SK-N-SH (cell line): ENCODE measurements at regions not wholly inside any gene's neighbourhood (a gene's known extent, or its start where the extent isn't known, plus 50 kb on each side); places are given as distances from the start of the nearest gene placed in this dataset.
"Not testable (repeated sequence)": the region's sequence is repeated elsewhere in the genome, so short reads cannot be mapped to it uniquely, and the experiment has no call there.

Experiments
- CTCF ChIA-PET: fragments of 300-600, 350-600 bp; formaldehyde crosslinking; extraction: SDS; loops from one replicate; lab custom pipeline; 2021; lab: Yijun Ruan, JAX
- POLR2A ChIA-PET: fragments of 350-600 bp; sonication (Branson Sonifier 250); formaldehyde crosslinking; extraction: SDS; loops from one replicate; lab custom pipeline; 2020; ENCODE audit warnings: antibody characterized with exemption, inconsistent platforms; lab: Yijun Ruan, JAX
- DNase-seq: peaks from one replicate; pipeline ENCODE4 v3.0.0; 2012
- H2AFZ ChIP-seq: fragments of 200-600 bp; sonication (generic); 2 replicates; pipeline ENCODE4 v1.8.1; 2016; ENCODE audit warnings: antibody characterized with exemption, mild to moderate bottlenecking, low read depth
- H3F3A ChIP-seq: fragments of 200-600 bp; sonication (generic); replicated peaks from 2 replicates; pipeline ENCODE3; 2016; ENCODE audit warnings: antibody characterized with exemption, mild to moderate bottlenecking; ENCODE audit not compliant: insufficient read depth
- H3K27ac ChIP-seq, 2 experiments: fragments of 200-500 bp in 1 of 2; fragments of 200-600 bp in 1 of 2; sonication (Bioruptor generic) in 1 of 2; sonication (generic), shearing (Covaris generic) in 1 of 2; 2 replicates each; pipeline versions ENCODE4 v1.5.1 to v1.6.1; 2014 to 2016; ENCODE audit warnings: low read depth in 2 of 2, inconsistent platforms in 1 of 2, low read length in 1 of 2, mild to moderate bottlenecking in 1 of 2, mixed read lengths in 1 of 2
- H3K27me3 ChIP-seq: fragments of 200-600 bp; sonication (generic), shearing (Covaris generic); 2 replicates; pipeline ENCODE4 v1.6.1; 2016; ENCODE audit warnings: mixed run types; ENCODE audit not compliant: insufficient read depth
- H3K36me3 ChIP-seq, 2 experiments: fragments of 200-500 bp in 1 of 2; fragments of 200-600 bp in 1 of 2; sonication (Bioruptor generic) in 1 of 2; sonication (generic) in 1 of 2; replicated peaks in 1 of 2; 2 replicates each; pipeline versions ENCODE3 to v1.5.1; 2014 to 2016; ENCODE audit warnings: low read length in 1 of 2, mild to moderate bottlenecking in 1 of 2; ENCODE audit not compliant: insufficient read depth in 2 of 2, control insufficient read depth in 1 of 2
- H3K4me1 ChIP-seq, 2 experiments: fragments of 200-500 bp in 1 of 2; fragments of 200-600 bp in 1 of 2; sonication (Bioruptor generic) in 1 of 2; sonication (generic), shearing (Covaris generic) in 1 of 2; 2 replicates each; pipeline versions ENCODE4 v1.5.1 to v1.6.1; 2014 to 2016; ENCODE audit warnings: low read depth in 1 of 2, low read length in 1 of 2, mixed run types in 1 of 2; ENCODE audit not compliant: insufficient read depth in 2 of 2, control insufficient read depth in 1 of 2
- H3K4me2 ChIP-seq: fragments of 200-600 bp; sonication (generic), shearing (Covaris generic); 2 replicates; pipeline ENCODE4 v1.6.1; 2017; ENCODE audit warnings: mixed run types
- H3K4me3 ChIP-seq, 2 experiments: fragments of 200-500 bp in 1 of 2; fragments of 200-600 bp in 1 of 2; sonication (Bioruptor generic) in 1 of 2; sonication (generic), shearing (Covaris generic) in 1 of 2; 2 replicates each; pipeline versions ENCODE4 v1.5.1 to v1.8.1; 2014 to 2016; ENCODE audit warnings: low read depth in 2 of 2, inconsistent platforms in 1 of 2, low read length in 1 of 2, mild to moderate bottlenecking in 1 of 2, mixed read lengths in 1 of 2, moderate library complexity in 1 of 2
- H3K79me2 ChIP-seq: fragments of 200-600 bp; sonication (generic); 2 replicates; pipeline ENCODE4 v1.8.1; 2017; ENCODE audit warnings: mild to moderate bottlenecking; ENCODE audit not compliant: insufficient read depth
- H3K9ac ChIP-seq: fragments of 200-600 bp; sonication (generic); 2 replicates; pipeline ENCODE4 v1.6.1; 2017; ENCODE audit warnings: mixed run types
- H3K9me2 ChIP-seq: fragments of 200-600 bp; sonication (generic); 2 replicates; pipeline ENCODE4 v1.6.1; 2017; ENCODE audit warnings: mixed run types
- H3K9me3 ChIP-seq: fragments of 200-600 bp; sonication (generic); 2 replicates; pipeline ENCODE4 v1.6.1; 2017; ENCODE audit warnings: mixed run types, mild to moderate bottlenecking, moderate library complexity
- H4K20me1 ChIP-seq: fragments of 200-600 bp; sonication (generic); 2 replicates; pipeline ENCODE4 v1.6.1; 2017; ENCODE audit warnings: mild to moderate bottlenecking, mixed run types; ENCODE audit not compliant: insufficient read depth
- CHD2 ChIP-seq: fragments of 150-350 bp; IDR thresholded peaks from 2 replicates; pipeline ENCODE4 v1.6.1; 2018; ENCODE audit warnings: low read length; ENCODE audit not compliant: partially characterized antibody
- GABPA ChIP-seq: IDR thresholded peaks from 2 replicates; pipeline ENCODE4 v1.4.0; 2012; ENCODE audit warnings: low read depth, mild to moderate bottlenecking
- JUND ChIP-seq: IDR thresholded peaks from 2 replicates; pipeline ENCODE4 v1.4.0; 2012
- NFIC ChIP-seq: IDR thresholded peaks from 2 replicates; pipeline ENCODE4 v1.4.0; 2012; ENCODE audit warnings: borderline replicate concordance
- NRF1 ChIP-seq: IDR thresholded peaks from 2 replicates; pipeline ENCODE4 v1.6.1; 2012; ENCODE audit warnings: low read depth, mild to moderate bottlenecking, low read length
- RAD21 ChIP-seq: IDR thresholded peaks from 2 replicates; pipeline ENCODE4 v1.6.1; 2012; ENCODE audit warnings: mild to moderate bottlenecking, low read length
- RFX5 ChIP-seq: IDR thresholded peaks from 2 replicates; pipeline ENCODE4 v1.6.1; 2012; ENCODE audit warnings: mild to moderate bottlenecking, improper control_type of control experiment, low read length
- SIN3A ChIP-seq: IDR thresholded peaks from 2 replicates; pipeline ENCODE4 v1.6.1; 2012; ENCODE audit warnings: low read depth, mild to moderate bottlenecking, low read length, moderate library complexity, borderline replicate concordance
- SMC3 ChIP-seq: IDR thresholded peaks from 2 replicates; pipeline ENCODE4 v1.6.1; 2012; ENCODE audit warnings: low read depth, low read length, improper control_type of control experiment
- TEAD4 ChIP-seq: IDR thresholded peaks from 2 replicates; pipeline ENCODE4 v1.4.0; 2012; ENCODE audit warnings: mild to moderate bottlenecking, borderline replicate concordance; ENCODE audit not compliant: insufficient read depth
- WGBS: methylation state at CpG from one replicate; pipeline ENCODE4 v1.1.6; 2017; ENCODE audit warnings: low lambda C conversion rate; 5-methylcytosine and 5-hydroxymethylcytosine counted together
- TF ChIP-seq, protein P1 (sequence below): IDR thresholded peaks from 2 replicates; pipeline ENCODE4; 2012
- TF ChIP-seq, protein P2 (sequence below): IDR thresholded peaks from 2 replicates; pipeline ENCODE4 v1.4.0; 2012; ENCODE audit warnings: low read depth, borderline replicate concordance

DNA sequence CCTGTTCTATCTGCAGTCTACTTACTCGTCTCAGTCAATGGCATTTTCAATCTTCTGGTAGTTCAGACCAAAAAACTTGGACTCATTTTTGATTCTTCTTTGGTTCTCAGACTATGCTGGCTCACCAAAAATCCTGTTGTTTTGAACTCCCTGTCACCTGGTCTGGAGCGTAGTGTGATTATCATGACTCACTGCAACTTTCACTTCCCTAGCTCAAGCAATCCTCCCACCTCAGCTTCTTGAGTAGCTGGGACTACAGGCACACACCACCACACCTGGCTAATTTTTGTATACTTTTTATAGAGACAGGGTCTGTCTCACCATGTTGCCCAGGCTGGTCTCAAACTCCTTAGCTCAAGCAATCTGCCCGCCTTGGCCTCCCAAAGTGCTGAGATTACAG lies 163.3 kb upstream of the CDH7 start:
- H3K4me3 ChIP-seq = no peak overlapping the region
- no peak overlapping the region for H3K27ac ChIP-seq
- CTCF ChIA-PET = no interaction called here
- no peak overlapping the region for H3K9ac ChIP-seq
- no peaks in the 10 kb centered on the region for H3K79me2 ChIP-seq
- no peaks in the 10 kb centered on the region for H3K9me3 ChIP-seq
- no peak for DNase-seq
- TF ChIP-seq RAD21 = no peak
- TF ChIP-seq TEAD4 = no peak
- TF ChIP-seq RFX5 = no peak
- no peak for TF ChIP-seq GABPA
- no peak for TF ChIP-seq CHD2
- TF ChIP-seq SMC3 = no peak
- no peak for TF ChIP-seq JUND
- TF ChIP-seq, protein P1, sequence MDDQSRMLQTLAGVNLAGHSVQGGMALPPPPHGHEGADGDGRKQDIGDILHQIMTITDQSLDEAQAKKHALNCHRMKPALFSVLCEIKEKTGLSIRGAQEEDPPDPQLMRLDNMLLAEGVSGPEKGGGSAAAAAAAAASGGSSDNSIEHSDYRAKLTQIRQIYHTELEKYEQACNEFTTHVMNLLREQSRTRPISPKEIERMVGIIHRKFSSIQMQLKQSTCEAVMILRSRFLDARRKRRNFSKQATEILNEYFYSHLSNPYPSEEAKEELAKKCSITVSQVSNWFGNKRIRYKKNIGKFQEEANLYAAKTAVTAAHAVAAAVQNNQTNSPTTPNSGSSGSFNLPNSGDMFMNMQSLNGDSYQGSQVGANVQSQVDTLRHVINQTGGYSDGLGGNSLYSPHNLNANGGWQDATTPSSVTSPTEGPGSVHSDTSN = no peak
- TF ChIP-seq NFIC = no peak
- H2AFZ ChIP-seq = no peak overlapping the region
- H3K27me3 ChIP-seq = no peaks in the 10 kb centered on the region
- no peaks in the 10 kb centered on the region for H3K9me2 ChIP-seq
- H3K36me3 ChIP-seq = no peaks in the 10 kb centered on the region
- H4K20me1 ChIP-seq = no peaks in the 10 kb centered on the region
- POLR2A ChIA-PET = no interaction called here
- 25% methylated on average over 3 of the region's 3 CpGs for WGBS
- peaks cover 4% of the 10 kb centered on the region for H3F3A ChIP-seq
- H3K4me2 ChIP-seq = no peak overlapping the region
- H3K4me1 ChIP-seq = no peaks in the 10 kb centered on the region

DNA sequence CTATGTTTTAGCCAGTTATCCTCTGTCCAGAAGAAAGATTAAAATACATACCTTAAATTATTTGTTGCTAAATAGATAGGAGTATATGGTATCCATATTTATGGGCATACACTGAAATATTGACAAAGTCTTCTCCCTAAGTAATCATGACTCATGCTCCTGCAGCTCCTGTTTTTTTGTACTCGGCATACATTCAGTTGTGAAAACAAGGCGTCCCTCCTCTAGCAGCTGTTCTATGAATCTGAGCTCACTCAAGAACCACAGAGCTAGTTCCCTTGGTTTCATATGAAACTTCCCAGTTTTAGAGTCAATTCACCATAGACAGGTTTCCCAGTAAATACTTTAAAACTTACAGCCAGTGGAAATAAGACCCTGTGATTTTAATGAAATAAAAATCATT lies 168.7 kb upstream of the CDH7 start:
- POLR2A ChIA-PET, H3K9me3 ChIP-seq, H4K20me1 ChIP-seq, H3K4me1 ChIP-seq, H3K36me3 ChIP-seq, CTCF ChIA-PET, DNase-seq, H3K79me2 ChIP-seq, H3K27ac ChIP-seq, H2AFZ ChIP-seq, H3K27me3 ChIP-seq, H3K9ac ChIP-seq, H3F3A ChIP-seq, H3K9me2 ChIP-seq, H3K4me3 ChIP-seq, H3K4me2 ChIP-seq: not testable (repeated sequence)
- no CpG with 5 or more reads among the region's 2 CpGs for WGBS

DNA sequence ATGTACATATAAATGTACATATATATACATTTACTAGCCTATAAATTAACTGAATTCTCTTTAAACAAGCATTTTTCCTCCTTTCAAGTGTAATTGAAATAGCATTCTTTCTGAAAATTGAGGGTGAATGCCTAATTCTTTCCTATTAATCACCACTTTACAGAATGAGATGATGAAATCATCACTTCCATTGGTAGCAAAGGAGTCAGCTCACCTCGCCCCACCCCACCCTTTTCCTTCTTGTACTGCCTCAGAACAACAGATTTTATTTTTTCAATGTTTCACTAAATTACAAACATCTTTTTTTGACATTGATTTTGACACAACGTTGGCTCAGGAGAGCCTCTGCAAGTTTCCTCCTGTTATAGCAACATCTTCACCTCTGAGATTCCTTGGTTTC lies 181.9 kb upstream of the CDH7 start:
- TF ChIP-seq CHD2 = no peak
- TF ChIP-seq, protein P2, sequence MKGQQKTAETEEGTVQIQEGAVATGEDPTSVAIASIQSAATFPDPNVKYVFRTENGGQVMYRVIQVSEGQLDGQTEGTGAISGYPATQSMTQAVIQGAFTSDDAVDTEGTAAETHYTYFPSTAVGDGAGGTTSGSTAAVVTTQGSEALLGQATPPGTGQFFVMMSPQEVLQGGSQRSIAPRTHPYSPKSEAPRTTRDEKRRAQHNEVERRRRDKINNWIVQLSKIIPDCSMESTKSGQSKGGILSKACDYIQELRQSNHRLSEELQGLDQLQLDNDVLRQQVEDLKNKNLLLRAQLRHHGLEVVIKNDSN = no peak
- TF ChIP-seq NRF1 = no peak
- TF ChIP-seq SIN3A = no peak
- Histone ChIP-seq H3K9me2 (no peaks in the 10 kb centered on the region), H3K36me3 (no peaks in the 10 kb centered on the region), H3K4me2 (no peak overlapping the region), H3K4me1 (no peaks in the 10 kb centered on the region), H3K79me2 (no peaks in the 10 kb centered on the region), H3K9me3 (no peaks in the 10 kb centered on the region; the same call in 1 of the 2 replicates), H2AFZ (no peak overlapping the region), H4K20me1 (no peaks in the 10 kb centered on the region), H3K27me3 (no peaks in the 10 kb centered on the region), H3F3A (no peaks in the 10 kb centered on the region), H3K9ac (no peak overlapping the region), H3K4me3 (no peak overlapping the region), H3K27ac (no peak overlapping the region)
- ChIA-PET POLR2A (no interaction called here), CTCF (no interaction called here)
- WGBS = 17% methylated on average over 2 of the region's 2 CpGs
- no peak for DNase-seq
